ENCODE measurements at regions not wholly inside any gene's neighbourhood (a gene's known extent, or its start where the extent isn't known, plus 50 kb on each side); places are given as distances from the start of the nearest gene placed in this dataset.

- ChIA-PET CTCF (no interaction called here), POLR2A (no interaction called here)
- DNase-seq (ENCODE audit: low read depth in 1 of 2, low spot score in 1 of 2) (no peak), FAIRE-seq (no peak), ATAC-seq (no peak)
- WGBS (ENCODE audit: missing lambda C conversion rate): 46% methylated on average over 18 of the region's 22 CpGs
- Histone ChIP-seq H3K4me2 (no peak overlapping the region), H3K4me3 (no peak overlapping the region), H3K4me1 (no peaks in the 10 kb centered on the region), H3K9me3 (peaks cover 5% of the 10 kb centered on the region; the same call in 1 of the 3 replicates), H3K27ac (no peak overlapping the region)
- TF ChIP-seq NFE2L2 (conservative IDR thresholded peaks at IDR 0.05; ENCODE audit: low read length) (no peak), HEYL (CRISPR knock-in tag; IDR thresholded peaks at IDR 0.05) (no peak)
These were observed 84.4 kb upstream of the ACTRT2 start for GRCh38 chr1:2936559-2937515.

GRCh38 chr1:2937805-2938204, 83.5 kb upstream of the ACTRT2 start:
- Histone ChIP-seq H3K4me2 (no peak overlapping the region), H3K4me3 (no peak overlapping the region), H3K4me1 (no peaks in the 10 kb centered on the region), H3K27ac (no peak overlapping the region), H3K9me3 (peaks cover 5% of the 10 kb centered on the region; the same call in 1 of the 3 replicates)
- 0% methylated on average over 1 of the region's 1 CpG for WGBS (ENCODE audit: missing lambda C conversion rate)
- ChIA-PET POLR2A (no interaction called here), CTCF (no interaction called here)
- ATAC-seq: no peak
- DNase-seq (ENCODE audit: low read depth in 1 of 2, low spot score in 1 of 2): no peak
- TF ChIP-seq HOXB5 (CRISPR knock-in tag; IDR thresholded peaks at IDR 0.05): no peak
- TF ChIP-seq SMC3 (IDR thresholded peaks at IDR 0.05): no peak
- TF ChIP-seq E2F6 (IDR thresholded peaks at IDR 0.05; ENCODE audit: borderline replicate concordance, low read depth): no peak
- no peak for TF ChIP-seq MYC (IDR thresholded peaks at IDR 0.05; ENCODE audit: borderline replicate concordance, low read length)
- no peak for TF ChIP-seq KDM1A (IDR thresholded peaks at IDR 0.05; ENCODE audit: low read depth)
- TF ChIP-seq NR3C1 (IDR thresholded peaks at IDR 0.05): no peak
- no peak for TF ChIP-seq POLR2A (IDR thresholded peaks at IDR 0.05; ENCODE audit: low read length)
- no peak for TF ChIP-seq HMGXB4 (CRISPR knock-in tag; IDR thresholded peaks at IDR 0.05; ENCODE audit: borderline replicate concordance)
- no peak for TF ChIP-seq EHF (CRISPR knock-in tag; IDR thresholded peaks at IDR 0.05)
- TF ChIP-seq ZC3H11A (IDR thresholded peaks at IDR 0.05): no peak
- TF ChIP-seq SREBF2 (IDR thresholded peaks at IDR 0.05): no peak
- TF ChIP-seq ZFP36 (IDR thresholded peaks at IDR 0.05; ENCODE audit: borderline replicate concordance, partially characterized antibody): no peak
- TF ChIP-seq CEBPB (IDR thresholded peaks at IDR 0.05): no peak
- FAIRE-seq: no peak

GRCh38 chr1:2939041-2939552, 82.2 kb upstream of the ACTRT2 start:
- FAIRE-seq (no peak), DNase-seq (ENCODE audit: low read depth in 1 of 2, low spot score in 1 of 2) (no peak), ATAC-seq (no peak)
- Histone ChIP-seq H3K9me3 (peaks cover 5% of the 10 kb centered on the region; the same call in 1 of the 3 replicates), H3K27ac (no peak overlapping the region), H3K4me2 (no peak overlapping the region), H3K4me3 (no peak overlapping the region), H3K4me1 (no peaks in the 10 kb centered on the region)
- TF ChIP-seq MYC (IDR thresholded peaks at IDR 0.05; ENCODE audit: borderline replicate concordance, low read length) (no peak), CEBPB (IDR thresholded peaks at IDR 0.05) (no peak), MAX (IDR thresholded peaks at IDR 0.05) (no peak), ELK1 (IDR thresholded peaks at IDR 0.05; ENCODE audit: low read depth, low read length) (no peak)
- CTCF ChIA-PET: no interaction called here
- WGBS (ENCODE audit: missing lambda C conversion rate): 14% methylated on average over 1 of the region's 1 CpG
- POLR2A ChIA-PET: no interaction called here

Data from A549 (cell line).